Right atrium auricular region (tissue), 2 donors: ENCODE measurements at regions not wholly inside any gene's neighbourhood (a gene's known extent, or its start where the extent isn't known, plus 50 kb on each side); places are given as distances from the start of the nearest gene placed in this dataset.
A peak's percentile ranks its signal among the peaks of the same experiment; 100 is the strongest.
"Not testable (repeated sequence)": the region's sequence is repeated elsewhere in the genome, so short reads cannot be mapped to it uniquely, and the experiment has no call there.

ENCODE experiments used
- DNase-seq: peaks from one replicate; pipeline ENCODE4 v3.0.0-alpha.2; 2019; ENCODE audit warnings: low spot score
- H3K27ac ChIP-seq, 2 donors: fragments of 200-600 bp; sonication (generic); 1 replicate in 1 of 2; 2 replicates in 1 of 2; pipeline ENCODE4 v1.5.1; 2016 to 2019
- H3K27me3 ChIP-seq, 2 donors: fragments of 200-600 bp; sonication (generic); one replicate each; pipeline versions ENCODE4 v1.5.1 to v1.6.0; 2017 to 2019
- H3K36me3 ChIP-seq: fragments of 200-600 bp; sonication (generic); one replicate; pipeline ENCODE4 v1.5.1; 2016
- H3K4me1 ChIP-seq, 2 donors: fragments of 200-600 bp; sonication (generic); one replicate each; pipeline versions ENCODE4 v1.5.1 to v1.6.0; 2017 to 2019
- H3K4me3 ChIP-seq, 2 donors: fragments of 200-600 bp; sonication (generic); 1 replicate in 1 of 2; 2 replicates in 1 of 2; pipeline ENCODE4 v1.5.1; 2017 to 2019; ENCODE audit warnings: mild to moderate bottlenecking in 1 of 2, moderate library complexity in 1 of 2
- H3K9me3 ChIP-seq, 2 donors: fragments of 200-600 bp; sonication (generic); one replicate each; pipeline ENCODE4 v1.5.1; 2019
- CTCF ChIP-seq, 2 donors: fragments of 200-600 bp; sonication (generic); IDR thresholded peaks; one replicate each; pipeline ENCODE4 v1.5.1; 2019; ENCODE audit warnings: antibody characterized with exemption in 2 of 2

DNA sequence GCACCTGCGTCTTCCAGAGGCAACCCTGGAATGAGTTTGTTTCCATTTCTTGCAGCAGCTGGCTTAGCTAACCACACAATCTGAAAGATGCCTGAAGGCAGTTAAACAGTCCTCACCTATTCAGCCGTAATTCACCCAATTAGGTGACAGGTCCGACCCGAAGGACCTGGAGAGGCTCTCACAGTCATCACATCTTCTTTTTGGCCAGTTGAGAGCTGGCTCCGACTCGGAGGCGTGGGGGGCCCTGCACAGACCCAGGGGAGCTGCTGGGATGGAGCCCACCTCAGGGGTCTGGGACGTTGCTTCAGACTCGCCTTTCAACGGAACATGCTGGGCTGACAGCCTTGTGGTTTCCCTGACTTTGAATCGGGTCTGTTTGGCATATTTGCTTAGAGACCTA is 187.3 kb downstream of the RTP5 start:
- no peak overlapping the region for H3K27ac ChIP-seq
- DNase-seq, result peak; percentile 38
- H3K27me3 ChIP-seq, result no peaks in the 10 kb centered on the region
- no peaks in the 10 kb centered on the region for H3K9me3 ChIP-seq
- TF ChIP-seq CTCF (IDR thresholded peaks at IDR 0.05), result no peak
- H3K4me1 ChIP-seq, result no peaks in the 10 kb centered on the region
- H3K36me3 ChIP-seq, result no peaks in the 10 kb centered on the region
- no peak overlapping the region for H3K4me3 ChIP-seq

GRCh38 chr2:242057379-242058040 is 188.0 kb downstream of the RTP5 start:
- Histone ChIP-seq H3K4me3 (no peak overlapping the region), H3K27ac (no peak overlapping the region), H3K36me3 (no peaks in the 10 kb centered on the region), H3K9me3 (no peaks in the 10 kb centered on the region), H3K27me3 (no peaks in the 10 kb centered on the region), H3K4me1 (no peaks in the 10 kb centered on the region)
- TF ChIP-seq CTCF (IDR thresholded peaks at IDR 0.05), result no peak
- peak; percentile 50 for DNase-seq

- DNase-seq, result peak; percentile 42
- Histone ChIP-seq H3K27ac (no peak overlapping the region), H3K9me3 (no peaks in the 10 kb centered on the region), H3K36me3 (no peaks in the 10 kb centered on the region), H3K27me3 (no peaks in the 10 kb centered on the region), H3K4me3 (no peak overlapping the region), H3K4me1 (no peaks in the 10 kb centered on the region)
- no peak for TF ChIP-seq CTCF (IDR thresholded peaks at IDR 0.05)
These were observed 188.7 kb downstream of the RTP5 start for GRCh38 chr2:242058116-242058680.

GRCh38 chr2:242059566-242059965 is 190.0 kb downstream of the RTP5 start:
- no peak for TF ChIP-seq CTCF (IDR thresholded peaks at IDR 0.05)
- Histone ChIP-seq H3K4me1 (no peaks in the 10 kb centered on the region), H3K27ac (no peak overlapping the region), H3K4me3 (no peak overlapping the region), H3K9me3 (no peaks in the 10 kb centered on the region), H3K27me3 (no peaks in the 10 kb centered on the region), H3K36me3 (no peaks in the 10 kb centered on the region)
- peak; percentile 38 for DNase-seq

DNA sequence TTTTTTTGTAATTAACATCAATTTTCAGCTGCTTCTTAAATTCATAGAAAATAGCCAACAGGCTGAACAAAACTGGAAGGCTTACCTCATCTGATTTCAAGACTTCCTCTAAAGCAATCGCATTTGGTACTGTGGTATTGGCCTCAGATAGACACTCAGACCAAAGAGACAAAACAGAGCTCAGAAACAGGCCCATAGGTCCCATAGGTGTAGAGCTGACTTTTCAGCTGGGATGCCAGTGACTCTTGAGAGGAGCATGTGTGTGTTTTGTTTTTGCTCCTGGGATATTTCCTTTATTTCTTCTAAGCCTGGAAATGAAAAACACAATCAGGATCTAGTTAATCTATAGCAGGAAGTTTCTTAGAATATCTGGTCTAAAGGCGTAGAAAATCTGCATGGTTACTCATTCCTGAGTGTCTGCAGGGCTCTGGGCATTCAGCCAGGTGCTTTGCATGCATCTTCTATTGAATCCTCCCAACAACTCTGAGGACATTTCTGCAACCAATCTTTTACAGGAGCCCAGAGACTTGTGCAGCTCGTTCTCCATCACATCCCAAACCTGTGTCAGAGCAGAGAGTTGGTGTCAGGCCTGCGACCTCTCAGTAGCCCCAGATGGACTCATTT is 190.8 kb downstream of the RTP5 start:
- no peaks in the 10 kb centered on the region for H3K4me1 ChIP-seq
- H3K36me3 ChIP-seq, result no peaks in the 10 kb centered on the region
- no peaks in the 10 kb centered on the region for H3K9me3 ChIP-seq
- no peak overlapping the region for H3K27ac ChIP-seq
- no peaks in the 10 kb centered on the region for H3K27me3 ChIP-seq
- no peak for TF ChIP-seq CTCF (IDR thresholded peaks at IDR 0.05)
- peak; percentile 11 for DNase-seq
- no peak overlapping the region for H3K4me3 ChIP-seq

- H3K36me3 ChIP-seq, H3K4me1 ChIP-seq, H3K27me3 ChIP-seq, H3K27ac ChIP-seq, H3K9me3 ChIP-seq, H3K4me3 ChIP-seq: not testable (repeated sequence)
- DNase-seq, result peak; percentile 1
These were observed 192.4 kb downstream of the RTP5 start for GRCh38 chr2:242061930-242062329.
